HepG2 (cell line): ENCODE measurements at regions not wholly inside any gene's neighbourhood (a gene's known extent, or its start where the extent isn't known, plus 50 kb on each side); places are given as distances from the start of the nearest gene placed in this dataset.

Source experiments
- DNMT1 ChIP-seq: sonication (generic); formaldehyde crosslinking; IDR thresholded peaks from 2 replicates; pipeline ENCODE4 v1.5.1; 2020; ENCODE audit warnings: mild to moderate bottlenecking, missing genetic modification reagents
- ERF ChIP-seq: IDR thresholded peaks from 2 replicates; pipeline ENCODE4 v1.6.1; 2018; ENCODE audit warnings: missing biosample characterization, missing genetic modification reagents
- MED8 ChIP-seq: sonication (generic); formaldehyde crosslinking; IDR thresholded peaks from 2 replicates; pipeline ENCODE4 v1.8.1; 2023; ENCODE audit warnings: mild to moderate bottlenecking, missing genetic modification reagents; ENCODE audit not compliant: insufficient replicate concordance
- MXD3 ChIP-seq: IDR thresholded peaks from 2 replicates; pipeline ENCODE4 v1.6.1; 2016; ENCODE audit warnings: mild to moderate bottlenecking, missing biosample characterization, missing genetic modification reagents
- NCOA2 ChIP-seq: sonication (generic); formaldehyde crosslinking; IDR thresholded peaks from 2 replicates; pipeline ENCODE4 v1.8.0; 2022; ENCODE audit warnings: inconsistent platforms
- NFE2 ChIP-seq: sonication (generic); formaldehyde crosslinking; IDR thresholded peaks from 2 replicates; pipeline ENCODE4 v1.4.0; 2020; ENCODE audit warnings: missing genetic modification reagents
- POLR2AphosphoS2 ChIP-seq: IDR thresholded peaks from 2 replicates; pipeline ENCODE4 v1.6.1; 2011; ENCODE audit warnings: low read depth, low read length, improper control_type of control experiment
- RORA ChIP-seq: sonication (generic); formaldehyde crosslinking; IDR thresholded peaks from 2 replicates; pipeline ENCODE4 v1.5.0; 2020; ENCODE audit warnings: mild to moderate bottlenecking, missing genetic modification reagents, moderate library complexity
- SRSF9 ChIP-seq: fragments of 200-400 bp; formaldehyde crosslinking; IDR thresholded peaks from 2 replicates; pipeline ENCODE4 v1.6.1; 2018; ENCODE audit warnings: borderline replicate concordance, mild to moderate bottlenecking, low read depth, low read length; ENCODE audit not compliant: insufficient read depth, poor library complexity, severe bottlenecking
- TARDBP ChIP-seq: sonication (generic); formaldehyde crosslinking; IDR thresholded peaks from 2 replicates; pipeline ENCODE4 v1.8.0; 2022; ENCODE audit warnings: mild to moderate bottlenecking, missing genetic modification reagents
- TEAD3 ChIP-seq: optimal IDR thresholded peaks from 2 replicates; pipeline ENCODE3; 2016; ENCODE audit warnings: borderline replicate concordance
- TSC22D2 ChIP-seq: sonication (generic); formaldehyde crosslinking; IDR thresholded peaks from 2 replicates; pipeline ENCODE4 v1.5.1; 2020; ENCODE audit warnings: missing genetic modification reagents, mild to moderate bottlenecking, borderline replicate concordance
- ZBTB34 ChIP-seq: sonication (generic); formaldehyde crosslinking; IDR thresholded peaks from 2 replicates; pipeline ENCODE4 v1.8.0; 2022; ENCODE audit warnings: mild to moderate bottlenecking, missing genetic modification reagents
- ZNF367 ChIP-seq: sonication (generic); formaldehyde crosslinking; IDR thresholded peaks from 2 replicates; pipeline ENCODE4 v1.4.0; 2020; ENCODE audit warnings: missing genetic modification reagents, borderline replicate concordance
- ZNF383 ChIP-seq: sonication (generic); formaldehyde crosslinking; IDR thresholded peaks from 2 replicates; pipeline ENCODE4 v1.4.0; 2020; ENCODE audit warnings: missing genetic modification reagents, mild to moderate bottlenecking, borderline replicate concordance
- ZNF629 ChIP-seq: sonication (generic); formaldehyde crosslinking; conservative IDR thresholded peaks from 2 replicates; pipeline ENCODE4 v1.5.0; 2020; ENCODE audit warnings: missing genetic modification reagents
- TF ChIP-seq, protein P1 (sequence below): sonication (generic); formaldehyde crosslinking; IDR thresholded peaks from 2 replicates; pipeline ENCODE4 v1.4.0; 2020; ENCODE audit warnings: mild to moderate bottlenecking, missing genetic modification reagents
- TF ChIP-seq, protein P2 (sequence below): sonication (generic); formaldehyde crosslinking; IDR thresholded peaks from 2 replicates; pipeline ENCODE4 v1.4.0; 2020; ENCODE audit warnings: missing genetic modification reagents, low read depth, mild to moderate bottlenecking, borderline replicate concordance
- TF ChIP-seq, protein P3 (sequence below): sonication (generic); formaldehyde crosslinking; IDR thresholded peaks from 2 replicates; pipeline ENCODE4 v1.5.0; 2020; ENCODE audit warnings: mild to moderate bottlenecking, missing genetic modification reagents

DNA sequence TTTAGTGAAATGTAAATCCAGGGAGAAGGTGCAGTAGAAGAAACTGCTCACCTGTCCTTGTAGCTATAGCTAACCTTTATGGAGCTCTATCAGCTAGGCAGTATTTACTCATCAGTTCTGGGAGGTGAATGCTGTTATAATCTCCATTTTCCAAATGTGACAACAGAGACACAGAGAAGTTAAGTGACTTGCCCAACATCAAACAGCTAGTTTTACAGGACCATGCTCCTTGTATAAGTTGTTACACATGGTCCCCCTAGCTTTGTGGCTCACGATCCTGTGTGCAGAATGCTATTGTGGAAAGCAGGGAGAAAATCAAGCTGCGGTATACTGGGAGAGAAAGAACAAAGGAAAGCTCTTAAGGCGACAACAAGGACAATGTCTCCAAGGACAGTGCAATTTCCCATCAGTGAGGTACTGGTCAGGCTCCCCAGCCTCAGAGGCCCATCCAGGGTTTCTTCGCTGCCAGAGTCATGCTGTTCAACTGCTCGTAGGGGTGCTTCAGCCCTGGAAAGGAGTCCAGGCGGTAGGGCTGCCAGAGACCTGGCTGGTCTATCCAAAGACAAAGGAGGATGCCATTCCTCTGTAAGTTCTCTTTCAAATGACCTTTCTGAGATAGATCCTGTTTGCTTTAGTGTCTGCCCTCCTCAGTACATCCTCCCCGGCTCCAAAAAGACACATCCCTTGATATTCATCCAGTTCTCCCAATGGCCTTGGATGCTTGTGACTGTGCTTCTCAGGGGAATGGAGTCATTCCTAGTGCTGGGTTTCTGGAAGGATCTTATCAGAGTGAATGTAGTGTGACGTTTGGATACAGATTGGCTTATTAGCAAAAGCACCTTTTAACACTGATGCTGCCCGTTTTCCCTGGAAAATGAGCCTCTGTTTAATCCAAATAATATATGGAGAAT, 95.5 kb downstream of the ARF6 start (continued):
- TF ChIP-seq, protein P1, sequence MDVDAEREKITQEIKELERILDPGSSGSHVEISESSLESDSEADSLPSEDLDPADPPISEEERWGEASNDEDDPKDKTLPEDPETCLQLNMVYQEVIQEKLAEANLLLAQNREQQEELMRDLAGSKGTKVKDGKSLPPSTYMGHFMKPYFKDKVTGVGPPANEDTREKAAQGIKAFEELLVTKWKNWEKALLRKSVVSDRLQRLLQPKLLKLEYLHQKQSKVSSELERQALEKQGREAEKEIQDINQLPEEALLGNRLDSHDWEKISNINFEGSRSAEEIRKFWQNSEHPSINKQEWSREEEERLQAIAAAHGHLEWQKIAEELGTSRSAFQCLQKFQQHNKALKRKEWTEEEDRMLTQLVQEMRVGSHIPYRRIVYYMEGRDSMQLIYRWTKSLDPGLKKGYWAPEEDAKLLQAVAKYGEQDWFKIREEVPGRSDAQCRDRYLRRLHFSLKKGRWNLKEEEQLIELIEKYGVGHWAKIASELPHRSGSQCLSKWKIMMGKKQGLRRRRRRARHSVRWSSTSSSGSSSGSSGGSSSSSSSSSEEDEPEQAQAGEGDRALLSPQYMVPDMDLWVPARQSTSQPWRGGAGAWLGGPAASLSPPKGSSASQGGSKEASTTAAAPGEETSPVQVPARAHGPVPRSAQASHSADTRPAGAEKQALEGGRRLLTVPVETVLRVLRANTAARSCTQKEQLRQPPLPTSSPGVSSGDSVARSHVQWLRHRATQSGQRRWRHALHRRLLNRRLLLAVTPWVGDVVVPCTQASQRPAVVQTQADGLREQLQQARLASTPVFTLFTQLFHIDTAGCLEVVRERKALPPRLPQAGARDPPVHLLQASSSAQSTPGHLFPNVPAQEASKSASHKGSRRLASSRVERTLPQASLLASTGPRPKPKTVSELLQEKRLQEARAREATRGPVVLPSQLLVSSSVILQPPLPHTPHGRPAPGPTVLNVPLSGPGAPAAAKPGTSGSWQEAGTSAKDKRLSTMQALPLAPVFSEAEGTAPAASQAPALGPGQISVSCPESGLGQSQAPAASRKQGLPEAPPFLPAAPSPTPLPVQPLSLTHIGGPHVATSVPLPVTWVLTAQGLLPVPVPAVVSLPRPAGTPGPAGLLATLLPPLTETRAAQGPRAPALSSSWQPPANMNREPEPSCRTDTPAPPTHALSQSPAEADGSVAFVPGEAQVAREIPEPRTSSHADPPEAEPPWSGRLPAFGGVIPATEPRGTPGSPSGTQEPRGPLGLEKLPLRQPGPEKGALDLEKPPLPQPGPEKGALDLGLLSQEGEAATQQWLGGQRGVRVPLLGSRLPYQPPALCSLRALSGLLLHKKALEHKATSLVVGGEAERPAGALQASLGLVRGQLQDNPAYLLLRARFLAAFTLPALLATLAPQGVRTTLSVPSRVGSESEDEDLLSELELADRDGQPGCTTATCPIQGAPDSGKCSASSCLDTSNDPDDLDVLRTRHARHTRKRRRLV (CRISPR knock-in tag), result no peak
- no peak for TF ChIP-seq TSC22D2 (CRISPR knock-in tag)
- TF ChIP-seq, protein P2, sequence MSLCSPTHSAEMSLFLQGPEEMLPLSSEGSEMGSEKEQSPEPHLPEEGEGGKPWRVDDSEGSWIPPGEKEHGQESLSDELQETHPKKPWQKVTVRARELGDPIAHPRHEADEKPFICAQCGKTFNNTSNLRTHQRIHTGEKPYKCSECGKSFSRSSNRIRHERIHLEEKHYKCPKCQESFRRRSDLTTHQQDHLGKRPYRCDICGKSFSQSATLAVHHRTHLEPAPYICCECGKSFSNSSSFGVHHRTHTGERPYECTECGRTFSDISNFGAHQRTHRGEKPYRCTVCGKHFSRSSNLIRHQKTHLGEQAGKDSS (CRISPR knock-in tag), result no peak
- no peak for TF ChIP-seq NFE2 (CRISPR knock-in tag)
- no peak for TF ChIP-seq ZNF383
- TF ChIP-seq MXD3 (CRISPR knock-in tag), result no peak
- TF ChIP-seq TARDBP (CRISPR knock-in tag), result peak; percentile 37; the same call in 1 of the 2 replicates
- no peak for TF ChIP-seq DNMT1 (CRISPR knock-in tag)
- no peak for TF ChIP-seq ZNF367 (CRISPR knock-in tag)
- no peak for TF ChIP-seq POLR2AphosphoS2
- TF ChIP-seq RORA (CRISPR knock-in tag), result no peak
- no peak for TF ChIP-seq ZNF629 (CRISPR knock-in tag)
- no peak for TF ChIP-seq ERF
- TF ChIP-seq ZBTB34 (CRISPR knock-in tag), result no peak
- TF ChIP-seq NCOA2 (CRISPR knock-in tag), result peak; percentile 23; the same call in 1 of the 2 replicates
- no peak for TF ChIP-seq MED8 (CRISPR knock-in tag)
- peak; percentile 2 for TF ChIP-seq TEAD3
- TF ChIP-seq SRSF9, result no peak
- TF ChIP-seq, protein P3, sequence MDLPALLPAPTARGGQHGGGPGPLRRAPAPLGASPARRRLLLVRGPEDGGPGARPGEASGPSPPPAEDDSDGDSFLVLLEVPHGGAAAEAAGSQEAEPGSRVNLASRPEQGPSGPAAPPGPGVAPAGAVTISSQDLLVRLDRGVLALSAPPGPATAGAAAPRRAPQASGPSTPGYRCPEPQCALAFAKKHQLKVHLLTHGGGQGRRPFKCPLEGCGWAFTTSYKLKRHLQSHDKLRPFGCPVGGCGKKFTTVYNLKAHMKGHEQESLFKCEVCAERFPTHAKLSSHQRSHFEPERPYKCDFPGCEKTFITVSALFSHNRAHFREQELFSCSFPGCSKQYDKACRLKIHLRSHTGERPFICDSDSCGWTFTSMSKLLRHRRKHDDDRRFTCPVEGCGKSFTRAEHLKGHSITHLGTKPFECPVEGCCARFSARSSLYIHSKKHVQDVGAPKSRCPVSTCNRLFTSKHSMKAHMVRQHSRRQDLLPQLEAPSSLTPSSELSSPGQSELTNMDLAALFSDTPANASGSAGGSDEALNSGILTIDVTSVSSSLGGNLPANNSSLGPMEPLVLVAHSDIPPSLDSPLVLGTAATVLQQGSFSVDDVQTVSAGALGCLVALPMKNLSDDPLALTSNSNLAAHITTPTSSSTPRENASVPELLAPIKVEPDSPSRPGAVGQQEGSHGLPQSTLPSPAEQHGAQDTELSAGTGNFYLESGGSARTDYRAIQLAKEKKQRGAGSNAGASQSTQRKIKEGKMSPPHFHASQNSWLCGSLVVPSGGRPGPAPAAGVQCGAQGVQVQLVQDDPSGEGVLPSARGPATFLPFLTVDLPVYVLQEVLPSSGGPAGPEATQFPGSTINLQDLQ (CRISPR knock-in tag), result no peak
